Activated T-cell treated with anti-CD3 and anti-CD28 coated beads, Interleukin-2, amount 50 U/mL, for 24 hours (primary cell): ENCODE measurements at regions not wholly inside any gene's neighbourhood (a gene's known extent, or its start where the extent isn't known, plus 50 kb on each side); places are given as distances from the start of the nearest gene placed in this dataset.
"Not testable (repeated sequence)": the region's sequence is repeated elsewhere in the genome, so short reads cannot be mapped to it uniquely, and the experiment has no call there.

Experiments
- DNase-seq: peaks from one replicate; pipeline ENCODE4 v3.0.0-alpha.2; 2020
- H3K27ac Mint-ChIP-seq: 2 replicates; pipeline ENCODE4 v1.8.0; 2020; ENCODE audit warnings: mild to moderate bottlenecking, mixed read lengths
- H3K27me3 Mint-ChIP-seq: 2 replicates; pipeline ENCODE4 v1.8.0; 2020; ENCODE audit warnings: mixed read lengths
- H3K36me3 Mint-ChIP-seq: 2 replicates; pipeline ENCODE4 v1.8.0; 2020; ENCODE audit warnings: low read depth, mixed read lengths
- H3K4me1 Mint-ChIP-seq: 2 replicates; pipeline ENCODE4 v1.8.0; 2020; ENCODE audit warnings: low read depth, mixed read lengths
- H3K4me3 Mint-ChIP-seq: 2 replicates; pipeline ENCODE4 v1.8.0; 2020; ENCODE audit warnings: mild to moderate bottlenecking, moderate library complexity, mixed read lengths
- H3K9me3 Mint-ChIP-seq: 2 replicates; pipeline ENCODE4 v1.8.0; 2020; ENCODE audit warnings: mixed read lengths

DNA sequence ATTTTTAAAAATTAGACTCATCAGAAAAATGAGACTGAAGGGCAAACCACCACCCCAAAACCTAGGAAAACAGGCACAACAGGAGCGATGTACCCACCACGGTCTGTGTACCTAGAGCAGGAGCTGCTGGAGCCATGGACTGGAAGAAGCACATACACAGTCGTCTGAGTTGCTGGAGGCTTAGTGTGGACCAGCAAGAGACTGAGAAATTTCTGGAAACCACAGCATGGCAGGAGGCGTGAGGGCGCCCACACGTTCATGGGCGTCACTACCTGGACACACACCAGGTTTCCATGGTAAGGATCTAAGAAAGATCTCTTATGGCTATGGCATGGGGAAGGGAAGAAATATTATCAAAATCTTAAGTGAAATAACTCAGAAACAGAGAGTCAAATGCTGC lies 91.9 kb downstream of the MED10 start:
- Mint-ChIP-seq H3K4me3 (no peak overlapping the region), H3K36me3 (no peaks in the 10 kb centered on the region), H3K9me3 (no peaks in the 10 kb centered on the region), H3K4me1 (no peaks in the 10 kb centered on the region), H3K27ac (no peak overlapping the region), H3K27me3 (peaks cover 10% of the 10 kb centered on the region)
- no peak for DNase-seq

DNA sequence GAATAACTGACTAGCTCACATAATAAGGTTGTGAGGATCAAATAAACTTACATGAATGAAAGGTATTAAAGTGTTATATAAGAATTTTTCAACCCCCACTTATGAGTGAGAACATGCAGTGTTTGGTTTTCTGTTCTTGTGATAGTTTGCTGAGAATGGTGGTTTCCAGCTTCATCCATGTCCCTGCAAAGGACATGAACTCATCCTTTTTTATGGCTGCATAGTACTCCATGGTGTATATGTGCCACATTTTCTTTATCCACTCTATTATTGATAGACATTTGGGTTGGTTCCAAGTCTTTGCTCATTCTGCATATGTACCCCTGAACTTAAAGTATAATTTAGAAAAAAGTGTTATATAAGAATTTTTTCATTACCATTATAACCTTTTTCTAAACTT lies 93.9 kb downstream of the MED10 start:
- H3K27me3 Mint-ChIP-seq: peaks cover 24% of the 10 kb centered on the region
- not testable (repeated sequence) for H3K4me3 Mint-ChIP-seq, H3K9me3 Mint-ChIP-seq

DNA sequence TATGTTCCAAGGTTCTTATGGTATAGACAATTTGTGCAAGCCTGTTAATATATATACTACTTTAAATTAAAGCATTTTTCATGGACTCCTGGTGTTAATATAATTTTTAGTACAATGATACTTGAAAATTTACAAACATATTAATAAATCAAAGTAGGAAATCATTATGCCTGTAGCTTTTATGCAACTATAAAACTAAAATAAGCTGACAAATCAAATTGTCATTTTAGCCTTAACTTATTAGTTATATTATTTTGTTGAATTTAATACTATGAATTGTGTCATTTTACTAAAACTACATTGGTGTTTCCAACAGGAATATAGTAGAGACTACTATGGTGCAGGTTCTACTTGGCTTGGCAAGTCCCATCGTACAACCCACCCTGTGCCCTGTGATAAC lies 96.0 kb downstream of the MED10 start:
- Mint-ChIP-seq H3K27me3 (peaks cover 28% of the 10 kb centered on the region), H3K36me3 (no peaks in the 10 kb centered on the region), H3K27ac (no peak overlapping the region), H3K4me3 (no peak overlapping the region), H3K9me3 (no peaks in the 10 kb centered on the region), H3K4me1 (no peaks in the 10 kb centered on the region)
- DNase-seq: no peak

More for the DNA sequence above, 93.9 kb downstream of the MED10 start:
- H3K36me3 Mint-ChIP-seq, DNase-seq, H3K27ac Mint-ChIP-seq, H3K4me1 Mint-ChIP-seq: not testable (repeated sequence)

DNA sequence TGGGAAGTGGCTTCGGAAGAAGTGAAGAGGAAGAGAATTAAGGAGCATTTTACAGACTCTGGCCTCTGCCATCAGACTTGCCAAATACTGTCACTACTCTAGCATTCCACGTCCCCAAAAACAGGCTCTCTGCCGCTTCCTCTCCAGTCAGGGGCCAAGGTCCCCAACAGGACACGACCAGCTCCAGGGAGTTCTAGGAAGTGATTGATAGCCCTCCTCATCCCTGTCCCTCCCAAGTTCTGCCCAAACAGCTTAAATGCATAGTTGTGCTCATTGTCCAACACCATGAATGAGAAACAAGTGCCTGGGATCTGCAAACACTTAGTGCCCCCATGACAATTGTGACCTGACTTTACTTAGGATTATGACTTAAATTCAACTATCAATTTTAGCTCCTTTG lies 96.5 kb downstream of the MED10 start:
- H3K9me3 Mint-ChIP-seq: no peaks in the 10 kb centered on the region
- H3K27ac Mint-ChIP-seq: no peak overlapping the region
- no peak overlapping the region for H3K4me3 Mint-ChIP-seq
- peaks cover 28% of the 10 kb centered on the region for H3K27me3 Mint-ChIP-seq
- H3K36me3 Mint-ChIP-seq: no peaks in the 10 kb centered on the region
- DNase-seq: no peak
- no peaks in the 10 kb centered on the region for H3K4me1 Mint-ChIP-seq

DNA sequence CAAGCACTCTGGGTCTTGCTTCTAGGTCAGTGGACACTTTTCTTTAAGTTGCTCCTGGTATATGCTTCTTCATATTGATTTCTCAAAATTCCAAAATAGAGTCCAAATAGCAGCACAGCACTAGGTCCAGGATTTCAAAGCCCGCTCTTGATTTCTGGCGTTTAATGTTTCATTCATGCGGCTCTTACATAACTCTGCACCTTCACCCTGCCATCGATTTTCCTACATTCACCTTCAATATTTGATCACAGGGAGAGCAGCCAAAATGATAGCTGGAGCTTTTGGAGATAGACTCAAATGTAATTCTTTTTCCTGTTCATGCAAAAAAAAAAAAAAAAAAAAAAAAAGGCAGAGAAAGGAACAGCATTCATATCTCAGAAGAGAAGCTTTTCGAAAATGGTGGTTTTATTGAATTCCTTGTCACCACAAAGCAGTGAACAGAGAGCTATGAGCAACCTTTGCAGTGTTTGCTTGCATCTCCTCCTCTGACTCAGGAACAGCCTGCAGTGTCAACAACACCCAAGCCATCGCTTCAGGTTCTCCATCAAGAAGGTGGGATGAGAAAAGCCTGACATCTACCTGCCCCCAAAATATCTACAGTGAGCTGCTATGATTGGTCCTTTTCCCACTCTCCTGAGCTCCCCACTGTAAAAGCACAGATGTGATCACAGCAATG lies 97.8 kb downstream of the MED10 start:
- H3K27ac Mint-ChIP-seq: no peak overlapping the region
- no peak overlapping the region for H3K4me3 Mint-ChIP-seq
- H3K27me3 Mint-ChIP-seq: peaks cover 28% of the 10 kb centered on the region
- DNase-seq: no peak
- no peaks in the 10 kb centered on the region for H3K36me3 Mint-ChIP-seq
- no peaks in the 10 kb centered on the region for H3K4me1 Mint-ChIP-seq
- H3K9me3 Mint-ChIP-seq: no peaks in the 10 kb centered on the region

DNA sequence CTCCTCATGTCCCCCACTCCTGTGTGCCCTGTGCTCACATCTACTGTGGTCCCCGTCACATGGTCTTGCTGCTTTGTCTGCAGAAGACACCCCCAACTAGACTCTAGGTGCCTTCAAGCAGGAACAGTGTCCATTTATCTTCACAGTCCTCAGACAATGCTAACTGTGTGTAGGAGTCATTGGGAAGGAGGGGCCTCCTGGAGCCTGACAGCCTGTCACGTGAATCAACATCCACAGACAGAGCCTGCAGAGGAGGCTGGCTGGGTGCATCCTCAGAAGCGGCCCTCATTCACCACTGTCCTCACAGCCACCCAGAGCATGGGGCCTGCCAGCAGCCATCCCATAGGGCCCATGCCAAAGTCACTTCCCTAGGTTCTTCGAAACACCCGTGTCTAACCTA lies 98.7 kb downstream of the MED10 start:
- Mint-ChIP-seq H3K36me3 (no peaks in the 10 kb centered on the region), H3K4me1 (no peaks in the 10 kb centered on the region), H3K4me3 (no peak overlapping the region), H3K27me3 (peaks cover 32% of the 10 kb centered on the region), H3K27ac (no peak overlapping the region), H3K9me3 (no peaks in the 10 kb centered on the region)
- DNase-seq: no peak

DNA sequence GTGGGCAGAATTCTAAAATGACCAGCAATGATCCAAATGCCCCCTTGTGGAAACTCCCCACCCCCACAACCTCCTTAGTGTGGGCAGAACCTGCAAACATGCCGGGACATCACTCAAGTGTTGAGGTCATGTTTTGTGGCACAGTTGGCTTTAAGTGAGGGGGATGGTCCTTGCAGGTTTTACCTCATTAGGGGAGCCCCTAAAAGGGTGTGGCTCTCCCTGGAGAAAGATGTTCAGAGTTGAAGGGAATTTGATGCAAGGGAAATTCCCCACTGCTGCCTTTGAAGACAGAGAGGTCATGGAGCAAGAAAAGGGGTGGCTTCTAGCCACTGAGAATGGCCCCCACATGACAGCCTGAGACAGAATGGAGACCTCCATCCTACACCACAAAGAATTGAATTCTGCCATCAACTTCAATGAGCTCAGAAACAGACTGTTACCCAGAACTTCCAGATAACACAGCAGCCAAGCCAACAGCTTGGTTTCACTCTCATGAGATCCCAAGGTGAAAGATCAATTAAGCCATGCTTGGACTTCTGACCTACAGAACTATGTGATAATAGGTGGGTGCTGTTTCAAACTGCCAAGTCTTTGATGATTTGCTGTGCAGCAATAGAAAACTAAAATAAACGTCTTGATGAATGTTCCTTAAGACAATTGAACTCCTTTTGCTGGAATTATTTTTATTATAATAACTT lies 103.4 kb downstream of the MED10 start:
- no peak overlapping the region for H3K27ac Mint-ChIP-seq
- H3K27me3 Mint-ChIP-seq: peaks cover 24% of the 10 kb centered on the region
- no peak overlapping the region for H3K4me3 Mint-ChIP-seq
- H3K4me1 Mint-ChIP-seq: no peaks in the 10 kb centered on the region
- no peak for DNase-seq
- no peaks in the 10 kb centered on the region for H3K9me3 Mint-ChIP-seq
- H3K36me3 Mint-ChIP-seq: no peaks in the 10 kb centered on the region

DNA sequence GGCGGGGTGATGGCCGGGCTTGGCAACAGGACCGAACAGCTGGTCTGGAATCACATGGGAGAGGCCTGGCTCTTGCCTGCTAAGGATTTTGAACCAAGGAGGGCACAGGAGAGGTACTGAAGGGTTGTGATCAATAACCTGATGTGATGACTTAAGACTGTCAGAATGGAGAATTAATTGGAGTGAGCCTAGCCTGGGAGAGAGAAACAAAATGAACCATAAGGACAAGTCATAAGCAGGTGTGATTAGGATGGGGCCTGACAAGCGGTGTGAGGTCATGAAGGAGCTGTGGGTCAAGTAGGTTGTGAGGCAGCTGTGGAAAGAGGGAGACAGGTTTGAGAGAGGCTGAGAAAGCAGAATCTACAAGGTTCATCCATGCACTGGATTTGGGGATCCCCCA lies 104.6 kb downstream of the MED10 start:
- H3K4me3 Mint-ChIP-seq: no peak overlapping the region
- no peak overlapping the region for H3K27ac Mint-ChIP-seq
- no peaks in the 10 kb centered on the region for H3K36me3 Mint-ChIP-seq

DNA sequence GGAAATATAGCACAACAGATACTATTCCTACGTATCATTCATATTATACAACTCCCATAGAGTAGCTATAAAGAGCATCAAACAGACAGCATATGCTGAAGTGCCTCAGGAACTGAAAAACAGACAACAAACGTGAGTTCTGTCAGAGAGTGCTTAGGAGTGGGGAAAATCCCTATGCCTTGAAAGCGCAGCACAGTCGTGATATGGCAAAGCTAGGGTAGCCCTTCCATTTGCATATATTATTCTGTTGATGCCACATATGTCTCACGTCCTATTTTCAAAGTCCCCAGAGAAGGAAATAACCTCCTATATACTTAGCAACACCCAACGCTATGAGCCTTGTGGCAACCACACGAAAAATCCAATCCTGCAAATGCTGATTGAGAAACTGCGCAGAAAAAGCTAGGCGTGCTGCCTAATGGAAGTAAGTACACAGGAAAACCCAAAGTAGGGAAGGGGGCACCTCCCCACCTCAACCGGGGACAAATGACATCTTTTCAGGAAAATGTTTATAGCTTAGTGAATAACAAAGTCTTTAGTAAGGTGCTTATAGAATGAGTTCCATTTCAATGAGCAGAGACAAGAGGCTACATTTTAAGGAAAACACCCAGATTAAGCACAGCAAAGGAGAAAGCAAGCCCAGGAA lies 105.1 kb downstream of the MED10 start:
- H3K4me1 Mint-ChIP-seq: no peaks in the 10 kb centered on the region
- H3K36me3 Mint-ChIP-seq: no peaks in the 10 kb centered on the region
- H3K27me3 Mint-ChIP-seq: peaks cover 20% of the 10 kb centered on the region
- DNase-seq: no peak
- no peak overlapping the region for H3K4me3 Mint-ChIP-seq
- no peaks in the 10 kb centered on the region for H3K9me3 Mint-ChIP-seq
- H3K27ac Mint-ChIP-seq: no peak overlapping the region

More for the DNA sequence above, 104.6 kb downstream of the MED10 start:
- no peak for DNase-seq
- Mint-ChIP-seq H3K4me1 (no peaks in the 10 kb centered on the region), H3K27me3 (peaks cover 19% of the 10 kb centered on the region), H3K9me3 (no peaks in the 10 kb centered on the region)

DNA sequence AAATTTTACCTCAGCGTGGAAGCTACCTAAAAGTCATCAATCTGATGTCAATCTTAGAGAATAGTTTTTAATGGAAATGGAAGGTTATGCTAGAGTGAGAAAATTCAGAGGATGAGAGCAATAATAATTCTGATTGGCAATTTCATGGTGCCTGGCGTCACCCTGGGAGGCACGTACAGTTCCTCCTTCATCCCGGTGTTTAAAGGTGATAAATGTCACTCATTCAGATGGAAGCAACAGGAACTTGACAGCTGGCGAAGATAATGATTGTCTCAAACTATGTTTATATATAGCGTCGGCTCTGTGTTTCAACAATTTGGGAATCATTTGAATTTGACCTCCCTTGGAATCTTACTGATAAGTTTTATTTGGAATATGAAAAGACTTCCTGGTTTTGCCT lies 108.4 kb downstream of the MED10 start:
- Mint-ChIP-seq H3K36me3 (no peaks in the 10 kb centered on the region), H3K27ac (no peak overlapping the region), H3K4me3 (no peak overlapping the region), H3K4me1 (no peaks in the 10 kb centered on the region), H3K27me3 (peaks cover 26% of the 10 kb centered on the region), H3K9me3 (no peaks in the 10 kb centered on the region)
- no peak for DNase-seq

DNA sequence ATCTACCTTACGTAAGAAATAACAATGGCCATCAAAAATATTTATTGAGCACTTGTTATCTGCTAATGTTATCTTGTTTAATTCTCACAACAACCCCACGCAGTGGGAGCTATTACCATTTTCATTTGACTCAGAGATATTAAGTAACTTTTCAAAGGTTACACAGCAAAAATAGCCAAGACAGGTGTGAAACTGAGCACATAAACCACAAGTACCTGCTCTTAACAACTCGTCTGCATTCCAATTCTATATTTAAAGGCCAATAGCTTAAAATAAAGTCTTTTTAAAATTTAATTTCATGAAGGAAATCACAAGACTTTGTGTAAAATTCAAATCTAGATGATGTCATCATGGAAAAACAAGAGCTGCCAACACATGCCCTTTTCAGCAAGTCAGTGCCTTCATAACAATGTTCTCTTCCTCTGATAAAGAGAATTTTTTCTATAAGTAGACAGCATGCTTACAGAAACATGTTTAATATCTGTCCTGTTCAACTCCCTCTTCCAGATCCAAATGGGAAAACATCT lies 111.6 kb downstream of the MED10 start:
- H3K9me3 Mint-ChIP-seq: no peaks in the 10 kb centered on the region

DNA sequence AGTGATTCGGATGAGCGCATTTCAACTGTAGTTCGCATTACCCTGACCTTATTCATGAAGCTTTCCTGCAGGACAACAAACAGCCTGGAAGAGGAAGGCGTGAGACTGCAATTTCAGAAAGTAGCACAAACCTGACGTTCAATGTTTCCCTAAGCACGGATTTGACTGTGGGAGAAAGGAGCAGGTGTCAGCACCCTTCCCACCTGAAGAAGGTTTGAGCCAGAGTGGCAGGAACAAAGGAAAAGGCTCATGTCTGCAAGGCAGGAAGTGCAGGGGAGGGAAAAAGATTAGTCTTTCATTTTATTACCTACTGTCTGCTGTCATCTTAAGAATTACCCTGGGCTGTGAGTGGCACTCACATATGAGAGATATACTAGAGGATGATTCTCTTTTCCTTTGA lies 114.0 kb downstream of the MED10 start:
- Mint-ChIP-seq H3K4me1 (peaks cover 9% of the 10 kb centered on the region), H3K4me3 (no peak overlapping the region), H3K9me3 (no peaks in the 10 kb centered on the region), H3K36me3 (no peaks in the 10 kb centered on the region), H3K27ac (no peak overlapping the region), H3K27me3 (peaks cover 18% of the 10 kb centered on the region)
- no peak for DNase-seq

More for the DNA sequence above, 111.6 kb downstream of the MED10 start:
- peaks cover 14% of the 10 kb centered on the region for H3K27me3 Mint-ChIP-seq
- no peak overlapping the region for H3K27ac Mint-ChIP-seq
- peaks cover 6% of the 10 kb centered on the region for H3K4me1 Mint-ChIP-seq
- no peak for DNase-seq
- H3K4me3 Mint-ChIP-seq: no peak overlapping the region
- H3K36me3 Mint-ChIP-seq: no peaks in the 10 kb centered on the region

DNA sequence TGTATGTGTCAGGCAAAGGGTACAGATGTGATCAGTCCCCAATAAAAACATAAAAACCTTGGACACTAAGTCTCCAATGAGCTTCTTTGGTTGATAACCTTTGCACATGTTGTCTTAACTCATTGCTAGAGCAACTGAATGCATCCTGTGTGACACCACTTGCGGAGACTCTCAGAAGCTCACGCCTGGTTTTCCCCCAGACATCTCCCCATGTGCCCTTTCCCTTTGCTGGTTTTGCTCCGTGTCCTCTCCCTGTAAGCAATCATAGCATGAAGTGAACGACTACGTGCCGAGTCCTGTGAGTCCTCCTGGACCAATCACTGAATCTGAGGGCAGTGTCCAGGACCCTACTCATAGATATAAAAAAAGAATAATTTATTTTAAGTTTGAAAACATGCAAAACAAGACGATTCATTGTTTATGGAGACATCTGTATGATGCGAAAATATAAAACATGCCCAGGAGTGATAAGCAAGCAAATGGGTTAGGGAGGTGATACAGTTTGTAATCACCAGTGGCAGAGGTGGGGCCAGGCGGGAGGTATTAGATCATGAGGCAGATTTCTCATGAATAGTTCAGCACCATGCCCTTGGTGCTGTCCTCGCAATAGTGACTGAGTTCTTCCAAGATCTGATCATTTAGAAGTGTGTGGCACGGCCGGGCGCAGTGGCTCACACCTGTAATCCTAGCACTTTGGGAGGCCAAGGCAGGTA lies 115.5 kb downstream of the MED10 start:
- Mint-ChIP-seq H3K27ac (no peak overlapping the region), H3K4me1 (peaks cover 9% of the 10 kb centered on the region)

DNA sequence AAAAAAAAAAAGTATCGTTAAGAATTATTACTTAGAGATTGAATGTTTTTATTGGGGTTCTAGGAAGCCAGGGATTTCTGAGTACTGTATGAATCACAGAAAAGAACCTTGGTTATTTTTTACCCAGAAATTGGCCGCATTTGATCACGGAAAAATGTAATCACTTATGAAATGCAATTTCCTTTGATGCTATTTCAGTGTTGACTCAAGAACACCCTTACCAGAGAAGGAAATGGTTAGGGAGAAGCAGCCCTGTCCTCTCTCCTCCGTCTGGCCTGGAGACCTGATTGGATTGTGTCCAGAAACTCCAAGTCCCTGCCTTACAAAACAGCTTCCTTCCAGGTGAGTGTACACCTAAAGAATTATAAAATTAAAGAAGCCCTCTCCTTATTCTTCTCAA lies 116.7 kb downstream of the MED10 start:
- no peaks in the 10 kb centered on the region for H3K36me3 Mint-ChIP-seq
- H3K4me1 Mint-ChIP-seq: peaks cover 9% of the 10 kb centered on the region
- H3K4me3 Mint-ChIP-seq: no peak overlapping the region
- H3K27me3 Mint-ChIP-seq: peaks cover 23% of the 10 kb centered on the region
- no peak for DNase-seq
- no peaks in the 10 kb centered on the region for H3K9me3 Mint-ChIP-seq
- H3K27ac Mint-ChIP-seq: peak overlapping the region; percentile 44

More for the DNA sequence above, 115.5 kb downstream of the MED10 start:
- no peak overlapping the region for H3K4me3 Mint-ChIP-seq
- H3K27me3 Mint-ChIP-seq: peaks cover 23% of the 10 kb centered on the region
- H3K9me3 Mint-ChIP-seq: no peaks in the 10 kb centered on the region
- DNase-seq: no peak
- no peaks in the 10 kb centered on the region for H3K36me3 Mint-ChIP-seq
